Keratinocyte (primary cell): ENCODE measurements at regions not wholly inside any gene's neighbourhood (a gene's known extent, or its start where the extent isn't known, plus 50 kb on each side); places are given as distances from the start of the nearest gene placed in this dataset.

Experiments used
- DNase-seq: peaks from one replicate; pipeline ENCODE4 v3.0.0-alpha.2; 2011; ENCODE audit warnings: low read depth, missing footprints, low spot score
- FAIRE-seq: peaks from 2 replicates; lab custom pipeline; 2011; peaks lifted over from hg19 to GRCh38; lab: Jason Lieb, UNC
- H2AFZ ChIP-seq: 2 replicates; pipeline ENCODE4 v1.6.0; 2012; ENCODE audit warnings: low read length, control low read depth, inconsistent platforms; ENCODE audit not compliant: control insufficient read depth
- H3K27ac ChIP-seq: 2 replicates; pipeline ENCODE4 v1.5.1; 2011; ENCODE audit warnings: low read length; ENCODE audit not compliant: control insufficient read depth, insufficient read depth
- H3K27me3 ChIP-seq: 3 replicates; pipeline ENCODE4 v1.6.0; 2011; ENCODE audit warnings: low read length; ENCODE audit not compliant: control insufficient read depth, insufficient read depth; ENCODE audit errors: extremely low read depth
- H3K36me3 ChIP-seq, 2 experiments: 2 replicates in 1 of 2; 3 replicates in 1 of 2; pipeline ENCODE4 v1.5.1; 2011; ENCODE audit warnings: low read length in 2 of 2, mild to moderate bottlenecking in 1 of 2; ENCODE audit not compliant: control insufficient read depth in 2 of 2, insufficient read depth in 2 of 2; ENCODE audit errors: extremely low read depth in 1 of 2
- H3K4me1 ChIP-seq: 3 replicates; pipeline ENCODE4 v1.5.1; 2011; ENCODE audit warnings: low read length; ENCODE audit not compliant: control insufficient read depth, insufficient read depth; ENCODE audit errors: extremely low read depth
- H3K4me2 ChIP-seq: 3 replicates; pipeline ENCODE4 v1.6.0; 2011; ENCODE audit warnings: low read depth, low read length; ENCODE audit not compliant: control insufficient read depth, insufficient read depth; ENCODE audit errors: extremely low read depth
- H3K4me3 ChIP-seq, 3 experiments: fragments of 200-600 bp in 1 of 3; sonication (generic) in 1 of 3; 2 replicates in 2 of 3; 3 replicates in 1 of 3; pipeline ENCODE4 v1.5.1; 2011 to 2016; ENCODE audit warnings: low read length in 3 of 3, mild to moderate bottlenecking in 3 of 3, control low read depth in 2 of 3, inconsistent platforms in 1 of 3, low read depth in 1 of 3, mixed read lengths in 1 of 3, mixed run types in 1 of 3, moderate library complexity in 1 of 3; ENCODE audit not compliant: control insufficient read depth in 2 of 3, insufficient read depth in 2 of 3; ENCODE audit errors: extremely low read depth in 1 of 3
- H3K79me2 ChIP-seq: 2 replicates; pipeline ENCODE4 v1.6.0; 2012; ENCODE audit warnings: low read length; ENCODE audit not compliant: control insufficient read depth, insufficient read depth
- H3K9ac ChIP-seq: 3 replicates; pipeline ENCODE4 v1.6.0; 2011; ENCODE audit warnings: low read length; ENCODE audit not compliant: control insufficient read depth, insufficient read depth; ENCODE audit errors: extremely low read depth
- H3K9me1 ChIP-seq: 3 replicates; pipeline ENCODE4 v1.6.0; 2011; ENCODE audit warnings: low read length; ENCODE audit not compliant: control insufficient read depth, insufficient read depth; ENCODE audit errors: extremely low read depth
- H3K9me3 ChIP-seq: 2 replicates; pipeline ENCODE4 v1.5.1; 2012; ENCODE audit warnings: low read depth, low read length; ENCODE audit not compliant: control insufficient read depth
- H4K20me1 ChIP-seq: 3 replicates; pipeline ENCODE4 v1.6.0; 2011; ENCODE audit warnings: low read length; ENCODE audit not compliant: control insufficient read depth, insufficient read depth; ENCODE audit errors: extremely low read depth
- EZH2 ChIP-seq: IDR thresholded peaks from one replicate; pipeline ENCODE4 v1.6.1; 2012; ENCODE audit warnings: inconsistent platforms, mild to moderate bottlenecking, low read length, moderate library complexity
- dilution Hi-C: fragments of 300-500 bp; cut with MboI; formaldehyde crosslinking; loops from one replicate; pipeline ENCODE4 v1.7.0; 2020; ENCODE audit warnings: low sequenced_read_pairs; ENCODE audit not compliant: extremely low pct_ligation_motif_present
- TF ChIP-seq, protein P1 (sequence below), 3 experiments: IDR thresholded peaks in 1 of 3; conservative IDR thresholded peaks in 1 of 3; optimal IDR thresholded peaks in 1 of 3; 2 replicates in 2 of 3; 3 replicates in 1 of 3; pipeline versions ENCODE3 to v1.5.1; 2011; ENCODE audit warnings: low read length in 3 of 3, mild to moderate bottlenecking in 3 of 3, moderate library complexity in 2 of 3, control low read depth in 1 of 3, inconsistent platforms in 1 of 3; ENCODE audit not compliant: insufficient read depth in 2 of 3; ENCODE audit errors: extremely low read depth in 1 of 3

DNA sequence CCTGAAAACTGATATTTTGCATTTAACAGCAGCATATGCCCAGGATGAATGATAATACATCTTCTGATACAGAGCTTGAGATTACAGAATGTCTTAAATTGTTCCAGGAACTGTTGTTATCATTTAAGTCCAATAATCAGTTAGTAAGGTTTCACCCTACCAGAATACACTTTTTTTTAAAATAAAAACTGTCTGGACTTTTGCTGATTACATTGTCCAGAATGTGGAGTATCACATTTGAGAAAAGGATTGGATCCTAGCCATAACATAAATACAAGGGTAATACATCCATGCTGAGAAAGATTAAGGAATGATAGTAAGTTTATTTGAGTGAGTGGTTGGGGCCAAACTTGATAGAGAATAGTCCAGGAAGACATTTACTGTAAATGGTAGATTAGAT lies 71.0 kb downstream of the SEPTIN7 start:
- Histone ChIP-seq H3K9me3 (no peaks in the 10 kb centered on the region), H2AFZ (no peak overlapping the region), H3K27me3 (no peaks in the 10 kb centered on the region), H3K4me2 (no peak overlapping the region), H3K27ac (no peak overlapping the region), H4K20me1 (no peaks in the 10 kb centered on the region), H3K4me3 (no peak overlapping the region), H3K9me1 (no peaks in the 10 kb centered on the region), H3K36me3 (peaks cover 0 to 1% of the 10 kb centered on the region in 2 experiments), H3K79me2 (peaks cover 23% of the 10 kb centered on the region), H3K9ac (no peak overlapping the region), H3K4me1 (no peaks in the 10 kb centered on the region)
- no peak for TF ChIP-seq EZH2
- TF ChIP-seq, protein P1, sequence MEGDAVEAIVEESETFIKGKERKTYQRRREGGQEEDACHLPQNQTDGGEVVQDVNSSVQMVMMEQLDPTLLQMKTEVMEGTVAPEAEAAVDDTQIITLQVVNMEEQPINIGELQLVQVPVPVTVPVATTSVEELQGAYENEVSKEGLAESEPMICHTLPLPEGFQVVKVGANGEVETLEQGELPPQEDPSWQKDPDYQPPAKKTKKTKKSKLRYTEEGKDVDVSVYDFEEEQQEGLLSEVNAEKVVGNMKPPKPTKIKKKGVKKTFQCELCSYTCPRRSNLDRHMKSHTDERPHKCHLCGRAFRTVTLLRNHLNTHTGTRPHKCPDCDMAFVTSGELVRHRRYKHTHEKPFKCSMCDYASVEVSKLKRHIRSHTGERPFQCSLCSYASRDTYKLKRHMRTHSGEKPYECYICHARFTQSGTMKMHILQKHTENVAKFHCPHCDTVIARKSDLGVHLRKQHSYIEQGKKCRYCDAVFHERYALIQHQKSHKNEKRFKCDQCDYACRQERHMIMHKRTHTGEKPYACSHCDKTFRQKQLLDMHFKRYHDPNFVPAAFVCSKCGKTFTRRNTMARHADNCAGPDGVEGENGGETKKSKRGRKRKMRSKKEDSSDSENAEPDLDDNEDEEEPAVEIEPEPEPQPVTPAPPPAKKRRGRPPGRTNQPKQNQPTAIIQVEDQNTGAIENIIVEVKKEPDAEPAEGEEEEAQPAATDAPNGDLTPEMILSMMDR (optimal IDR thresholded peaks at IDR 0.05 in 1 of 3, IDR thresholded peaks at IDR 0.05 in 1 of 3, conservative IDR thresholded peaks at IDR 0.05 in 1 of 3; ENCODE audit: extremely low read depth in 1 of 3, insufficient read depth in 2 of 3, low read length in 3 of 3): no peak
- dilution Hi-C loops: no loop called here
- DNase-seq (no peak), FAIRE-seq (no peak)

DNA sequence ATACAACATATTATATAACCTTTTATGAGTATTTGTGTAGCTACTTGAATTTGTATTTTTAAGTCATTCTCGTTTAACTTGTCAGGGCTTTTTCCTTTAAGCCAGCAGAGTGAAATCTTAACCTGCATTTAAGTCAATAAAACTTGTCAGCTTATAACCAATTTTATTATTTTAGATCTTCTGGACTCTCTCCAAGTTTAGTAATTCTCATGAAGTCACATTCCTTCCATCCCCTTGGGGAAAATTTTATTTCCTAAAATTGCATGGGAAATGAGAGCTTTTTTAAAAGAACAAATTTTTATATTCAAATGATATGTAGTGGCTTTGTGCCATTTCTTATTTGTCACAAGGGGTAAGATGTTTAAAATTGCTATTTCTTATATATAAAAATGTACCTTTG lies 74.0 kb downstream of the SEPTIN7 start:
- H3K4me3 ChIP-seq: no peak overlapping the region
- H4K20me1 ChIP-seq: no peaks in the 10 kb centered on the region
- DNase-seq (no peak), FAIRE-seq (no peak)
- H3K4me2 ChIP-seq: no peak overlapping the region
- H3K9me1 ChIP-seq: no peaks in the 10 kb centered on the region
- H3K27ac ChIP-seq: no peak overlapping the region
- no peak overlapping the region for H3K9ac ChIP-seq
- dilution Hi-C loops: no loop called here
- H3K36me3 ChIP-seq: peaks cover 0 to 1% of the 10 kb centered on the region in 2 experiments
- no peak overlapping the region for H2AFZ ChIP-seq
- H3K27me3 ChIP-seq: no peaks in the 10 kb centered on the region
- peaks cover 3% of the 10 kb centered on the region for H3K4me1 ChIP-seq
- H3K79me2 ChIP-seq: peaks cover 10% of the 10 kb centered on the region
- no peak for TF ChIP-seq EZH2
- TF ChIP-seq, protein P1 (optimal IDR thresholded peaks at IDR 0.05 in 1 of 3, IDR thresholded peaks at IDR 0.05 in 1 of 3, conservative IDR thresholded peaks at IDR 0.05 in 1 of 3; ENCODE audit: extremely low read depth in 1 of 3, insufficient read depth in 2 of 3, low read length in 3 of 3): no peak
- no peaks in the 10 kb centered on the region for H3K9me3 ChIP-seq
